ENCODE measurements at regions not wholly inside any gene's neighbourhood (a gene's known extent, or its start where the extent isn't known, plus 50 kb on each side); places are given as distances from the start of the nearest gene placed in this dataset.
"Not testable (repeated sequence)": the region's sequence is repeated elsewhere in the genome, so short reads cannot be mapped to it uniquely, and the experiment has no call there.

DNA sequence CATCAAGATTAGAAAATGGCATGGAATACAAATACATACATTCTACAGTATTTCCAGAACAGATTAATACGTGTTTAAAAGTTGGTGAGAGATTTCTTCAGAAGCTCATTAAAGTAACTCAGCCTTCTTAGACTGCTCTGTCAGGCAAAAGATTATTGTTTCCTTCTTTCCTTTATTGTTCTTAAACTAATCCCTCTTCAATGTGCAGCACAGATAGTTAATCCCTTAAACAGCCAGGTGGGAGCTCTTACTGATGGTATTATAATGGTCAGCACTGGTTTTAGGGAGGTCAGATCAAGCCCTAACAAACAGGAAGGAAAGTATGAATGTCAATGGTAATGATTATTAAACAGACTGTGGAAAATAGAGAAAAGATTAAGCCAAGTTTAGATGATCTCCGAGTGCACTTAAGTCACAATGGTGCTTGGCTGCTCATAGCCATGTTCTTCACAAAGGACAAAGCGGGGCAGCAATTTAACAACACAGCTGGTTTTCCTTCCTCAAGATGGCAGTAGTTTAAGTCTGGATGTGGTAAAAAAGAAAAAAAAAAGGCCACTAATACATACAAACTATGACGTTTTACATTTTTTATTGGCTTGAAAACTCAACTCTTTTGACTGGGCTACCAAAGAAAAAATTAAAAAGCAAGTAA lies 992.6 kb downstream of the PCDH9 start:
- DNase-seq: no peak

DNA sequence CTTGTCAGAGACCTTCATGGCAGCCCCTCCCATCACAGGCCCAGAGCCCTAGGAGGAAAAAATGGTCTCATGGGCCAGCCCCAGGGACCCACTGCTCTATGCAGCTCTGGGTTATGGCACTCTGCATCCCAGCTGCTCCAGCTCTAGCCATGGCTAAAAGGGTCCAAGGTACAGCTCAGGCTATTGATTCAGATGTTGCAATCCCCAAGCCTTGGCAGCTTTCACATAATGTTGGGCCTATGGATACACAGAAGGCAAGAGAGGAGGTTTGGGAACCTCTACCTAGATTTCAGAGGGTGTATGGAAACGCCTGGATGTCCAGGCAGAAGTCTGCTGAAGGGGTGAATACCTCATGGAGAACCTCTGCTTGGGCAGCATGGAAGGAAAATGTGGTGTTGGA lies 996.0 kb downstream of the PCDH9 start:
- no peak for DNase-seq

DNA sequence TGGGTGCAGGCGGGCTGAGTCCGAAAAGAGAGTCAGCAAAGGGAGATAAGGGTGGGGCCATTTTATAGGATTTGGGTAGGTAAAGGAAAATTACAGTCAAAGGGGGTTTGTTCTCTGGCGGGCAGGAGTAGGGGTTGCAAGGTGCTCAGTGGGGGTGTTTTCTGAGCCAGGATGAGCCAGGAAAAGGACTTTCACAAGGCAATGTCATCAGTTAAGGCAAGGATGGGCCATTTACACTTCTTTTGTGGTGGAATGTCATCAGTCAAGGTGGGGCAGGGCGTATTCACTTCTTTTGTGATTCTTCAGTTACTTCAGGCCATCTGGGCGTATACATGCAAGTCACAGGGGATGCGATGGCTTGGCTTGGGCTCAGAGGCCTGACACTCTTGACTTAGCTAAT lies 998.2 kb downstream of the PCDH9 start:
- not testable (repeated sequence) for DNase-seq

DNA sequence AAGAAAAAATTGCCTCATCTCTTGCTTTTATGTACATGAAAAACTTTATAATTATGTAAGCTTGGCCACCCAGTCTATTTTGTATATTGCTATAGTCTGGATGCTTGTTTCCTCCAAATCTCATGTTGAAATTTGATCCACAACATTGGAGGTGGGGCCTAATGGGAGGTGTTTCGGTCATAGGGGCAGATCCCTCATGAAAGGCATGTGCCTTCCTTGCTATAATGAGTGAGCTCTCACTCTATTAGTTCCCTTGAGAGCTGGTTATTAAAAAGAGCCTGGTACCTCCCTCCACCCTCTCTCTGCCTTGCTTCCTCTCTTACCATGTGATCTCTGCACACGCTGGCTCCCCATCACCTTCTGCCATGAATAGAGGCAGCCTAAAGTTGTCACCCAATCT lies 1005.1 kb downstream of the PCDH9 start:
- DNase-seq: no peak

DNA sequence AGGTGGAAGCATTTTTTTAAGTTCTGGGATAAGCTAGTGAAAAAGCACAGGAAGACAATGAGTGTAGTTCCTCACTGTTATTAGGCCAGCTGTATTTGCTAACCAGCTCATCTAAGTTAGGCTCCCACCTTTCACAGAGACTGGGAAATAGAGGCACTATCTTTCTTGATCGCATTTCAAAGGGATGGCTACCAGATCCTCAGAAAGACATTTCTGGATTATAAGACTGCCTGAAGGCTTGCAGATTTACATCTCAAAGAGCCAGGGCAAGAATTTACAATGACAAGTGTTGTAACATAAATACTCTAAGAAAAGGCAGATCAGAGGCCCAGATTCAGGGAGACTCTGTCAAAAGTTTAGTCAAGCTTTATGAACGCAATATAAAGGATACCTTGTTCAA lies 1005.5 kb downstream of the PCDH9 start:
- no peak for DNase-seq

DNA sequence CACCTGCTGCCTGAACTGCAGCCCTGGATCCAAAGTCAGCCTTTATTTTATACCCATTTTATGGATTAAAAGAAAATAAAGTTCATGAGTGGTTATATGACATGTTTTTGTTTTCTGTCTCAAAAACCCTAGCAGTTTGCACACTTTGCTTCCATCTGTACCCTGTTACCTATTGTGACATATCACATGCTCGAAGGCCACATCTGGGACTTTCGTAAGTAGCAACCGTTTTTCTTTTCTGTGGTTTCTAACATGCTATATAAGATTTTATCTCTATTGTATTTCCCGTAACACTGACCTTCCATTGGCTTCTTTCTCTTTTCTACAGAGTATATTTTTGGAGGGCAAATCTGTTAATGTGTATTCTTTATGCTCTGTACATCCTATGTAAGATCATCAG lies 1007.2 kb downstream of the PCDH9 start:
- DNase-seq: no peak

DNA sequence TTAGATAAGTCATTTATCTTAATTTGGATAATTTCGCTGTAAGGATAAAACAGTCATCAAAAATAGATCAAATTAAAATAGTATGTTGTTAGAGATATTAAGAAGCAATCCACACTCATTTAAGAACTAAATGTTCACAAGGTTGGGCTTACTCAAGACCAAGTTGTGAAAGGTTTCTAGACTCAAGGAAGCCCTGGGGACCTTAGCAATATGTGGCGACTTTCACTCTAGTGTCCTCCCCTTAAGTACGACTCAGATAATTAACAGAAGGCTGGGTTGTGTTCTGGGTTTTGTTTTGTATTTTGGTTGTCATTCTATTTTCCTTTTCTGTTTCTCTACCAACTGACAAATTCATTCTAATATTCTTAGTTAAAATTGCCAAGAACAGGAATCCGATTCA lies 1008.0 kb downstream of the PCDH9 start:
- no peak for DNase-seq

DNA sequence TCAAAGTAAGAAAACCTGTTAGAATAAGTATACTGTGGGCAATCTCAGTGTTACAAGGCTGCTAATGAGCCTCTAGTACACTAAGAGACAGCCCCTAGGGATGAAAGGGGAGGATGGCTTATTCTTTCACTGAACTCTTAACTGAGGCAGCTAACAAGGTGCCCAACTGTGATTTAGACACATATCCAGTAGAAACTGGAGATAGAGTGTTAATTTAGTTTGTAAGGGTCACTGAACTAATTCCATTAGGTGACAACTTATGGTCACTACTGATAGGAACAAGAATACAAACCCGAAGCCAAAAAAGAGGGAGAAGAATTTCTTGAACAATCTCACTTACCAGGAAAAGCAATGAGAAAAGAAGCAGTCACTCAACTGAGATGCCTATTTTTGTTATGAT lies 1010.6 kb downstream of the PCDH9 start:
- DNase-seq: no peak

DNA sequence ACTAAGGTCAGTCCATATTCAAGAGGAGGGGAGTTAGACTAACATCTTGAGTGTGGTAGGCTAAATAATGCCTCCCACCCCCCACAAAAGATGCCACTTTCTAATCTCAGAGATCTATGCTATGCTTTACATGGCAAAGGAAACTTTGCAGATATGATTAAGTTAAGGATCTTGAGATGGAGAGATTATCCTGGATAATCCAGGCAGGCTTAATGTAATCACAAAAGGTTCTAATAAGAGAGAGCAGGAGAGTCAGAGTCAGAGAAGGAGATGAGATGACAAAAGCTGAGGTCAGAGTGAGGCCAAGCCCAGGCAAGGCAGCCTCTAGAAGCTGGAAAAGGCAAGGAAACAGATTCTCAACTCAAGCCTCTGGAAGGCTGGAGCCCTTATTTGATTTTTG lies 1011.6 kb downstream of the PCDH9 start:
- no peak for DNase-seq

DNA sequence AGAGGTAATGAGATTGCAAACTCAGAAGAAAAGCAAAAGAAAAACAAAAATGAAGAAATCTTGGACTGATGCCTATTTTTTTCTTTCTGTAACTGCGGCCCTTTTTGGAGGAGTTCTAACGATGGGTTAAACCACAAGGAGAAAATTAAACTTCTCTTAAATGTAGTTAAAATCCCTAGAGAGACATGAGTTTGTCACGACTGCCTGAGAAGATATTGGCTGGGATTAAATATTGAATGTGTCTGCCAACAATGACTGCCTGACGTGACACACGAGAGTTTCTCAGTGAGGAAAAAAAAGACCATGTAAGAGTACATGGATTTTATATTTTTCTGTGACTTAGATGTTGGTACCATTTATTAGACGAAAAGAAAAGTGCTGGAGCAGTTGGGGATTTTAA lies 1013.4 kb downstream of the PCDH9 start:
- no peak for DNase-seq

DNA sequence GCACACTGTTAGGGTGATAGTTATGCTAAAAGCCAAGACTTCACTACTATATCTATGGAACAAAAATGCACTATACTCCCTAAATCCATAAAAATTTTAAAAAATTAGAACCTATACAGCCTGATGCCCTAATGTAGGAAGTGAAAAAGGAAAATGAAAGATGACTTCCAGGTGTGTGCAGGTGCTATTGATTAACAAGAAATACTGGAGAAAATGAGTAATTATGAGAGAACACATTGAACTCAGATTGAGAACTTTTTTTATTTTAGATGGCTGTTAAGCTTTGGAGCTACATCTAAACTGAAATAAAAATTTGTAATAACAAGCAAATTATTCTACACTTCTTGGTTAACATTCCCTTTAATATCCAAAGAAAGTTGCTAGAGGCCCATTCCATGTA lies 1015.7 kb downstream of the PCDH9 start:
- no peak for DNase-seq

DNA sequence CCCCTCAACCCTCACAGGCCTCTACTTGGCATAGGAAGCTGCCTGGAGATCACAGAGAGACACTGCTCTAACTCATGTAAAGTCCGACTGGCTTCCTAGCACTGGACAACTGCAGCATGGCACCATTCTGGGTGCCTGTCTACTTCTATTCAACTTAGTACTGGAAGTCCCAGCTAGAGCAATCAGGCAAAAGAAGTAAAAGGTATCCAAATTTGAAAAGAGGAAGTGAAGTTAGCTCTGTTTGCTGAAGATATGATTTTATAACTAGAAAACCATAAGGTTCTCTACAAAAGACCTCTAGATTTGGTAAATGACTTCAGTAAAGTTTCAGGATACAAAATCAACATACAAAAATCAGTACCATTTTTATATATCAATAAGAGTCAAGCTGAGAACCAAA lies 1017.6 kb downstream of the PCDH9 start:
- no peak for DNase-seq

DNA sequence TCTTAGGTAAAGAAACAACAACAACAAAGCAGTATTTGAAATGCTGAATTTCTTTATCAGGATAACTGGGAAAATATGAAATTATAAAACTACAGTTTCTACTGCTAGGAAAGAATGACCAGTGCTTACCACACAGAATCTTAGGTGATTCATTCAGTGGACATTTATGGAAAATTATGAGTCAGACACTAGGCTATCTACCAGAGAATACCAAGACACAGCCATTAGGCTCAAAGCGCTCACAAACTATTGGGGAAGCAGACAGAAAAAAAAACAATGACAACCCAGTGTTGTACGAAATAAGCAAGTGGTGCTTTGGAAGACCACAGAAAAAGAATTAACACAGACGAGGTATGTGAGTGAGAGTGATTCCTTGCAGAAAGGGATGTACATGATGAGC lies 1019.5 kb downstream of the PCDH9 start:
- no peak for DNase-seq

DNA sequence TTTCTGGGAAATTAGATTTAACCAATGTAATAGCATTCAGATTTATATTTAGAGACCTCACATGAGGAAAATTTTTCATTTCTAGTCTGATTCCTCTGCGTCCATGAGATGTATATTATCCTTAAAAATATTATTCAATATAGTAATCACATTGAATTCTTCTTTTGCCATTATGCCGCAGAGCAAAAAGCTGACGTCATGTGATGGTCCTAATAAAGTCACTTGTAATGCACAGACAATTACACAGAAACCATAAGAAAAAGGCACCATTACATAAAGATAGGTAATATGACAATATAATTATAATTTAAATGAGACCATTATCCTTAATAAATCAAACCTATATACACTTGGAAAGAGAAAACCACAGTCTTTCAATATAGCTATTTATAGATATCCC lies 1021.5 kb downstream of the PCDH9 start:
- no peak for DNase-seq

DNA sequence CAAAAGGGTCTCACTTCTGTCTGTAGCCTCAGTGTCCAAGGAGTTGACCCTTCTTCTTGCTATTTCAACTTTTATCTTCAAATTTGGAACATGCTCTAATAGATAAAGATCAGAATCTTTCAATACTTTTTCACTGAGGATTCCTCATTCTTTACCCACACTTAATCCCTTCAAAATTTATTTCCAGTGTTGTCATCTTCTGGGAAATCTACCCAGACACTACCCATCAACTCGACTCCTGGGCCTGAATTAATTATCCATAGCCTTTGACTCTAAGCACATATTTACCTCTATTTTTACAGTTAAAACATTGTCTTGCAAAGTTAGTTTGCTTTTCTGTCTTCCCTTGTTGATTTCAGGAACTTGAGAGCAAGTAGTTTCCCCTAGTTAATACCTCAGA lies 1022.5 kb downstream of the PCDH9 start:
- DNase-seq: no peak

DNA sequence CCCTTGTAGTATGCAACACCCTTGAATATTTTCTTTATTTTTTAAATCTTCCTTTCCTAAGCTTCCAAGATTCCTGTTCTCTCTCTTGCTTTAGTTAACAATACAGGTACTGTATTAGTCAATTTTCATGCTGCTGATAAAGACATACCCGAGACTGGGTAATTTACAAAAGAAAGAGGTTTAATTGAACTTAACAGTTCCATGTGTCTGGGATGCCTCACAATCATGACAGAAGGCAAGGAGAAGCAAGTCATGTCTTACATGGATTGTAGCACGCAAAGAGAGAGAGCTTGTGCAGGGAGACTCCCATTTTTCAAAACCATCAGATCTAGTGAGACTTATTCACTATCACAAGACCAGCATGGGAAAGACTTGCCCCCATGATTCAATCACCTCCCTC lies 1024.3 kb downstream of the PCDH9 start:
- no peak for DNase-seq

DNA sequence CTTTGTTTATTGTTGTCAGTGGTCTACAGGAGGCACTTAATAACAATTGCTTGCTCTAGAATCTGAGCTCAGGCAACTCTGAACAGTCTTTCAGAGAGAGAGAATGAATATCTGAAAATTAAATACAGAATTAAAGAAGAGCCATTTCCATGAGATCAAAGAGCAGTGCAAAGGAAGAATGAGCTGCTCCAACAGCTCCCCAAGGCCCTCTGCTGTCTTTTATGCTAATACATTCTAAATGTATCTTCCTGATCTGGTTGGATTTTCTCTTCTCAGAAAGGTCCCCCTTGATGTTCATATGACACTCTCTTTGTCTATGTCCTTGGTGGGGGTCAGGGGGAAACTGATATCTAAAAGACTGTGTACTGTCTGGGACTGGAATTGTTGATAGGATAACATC lies 1029.6 kb downstream of the PCDH9 start:
- no peak for DNase-seq

DNA sequence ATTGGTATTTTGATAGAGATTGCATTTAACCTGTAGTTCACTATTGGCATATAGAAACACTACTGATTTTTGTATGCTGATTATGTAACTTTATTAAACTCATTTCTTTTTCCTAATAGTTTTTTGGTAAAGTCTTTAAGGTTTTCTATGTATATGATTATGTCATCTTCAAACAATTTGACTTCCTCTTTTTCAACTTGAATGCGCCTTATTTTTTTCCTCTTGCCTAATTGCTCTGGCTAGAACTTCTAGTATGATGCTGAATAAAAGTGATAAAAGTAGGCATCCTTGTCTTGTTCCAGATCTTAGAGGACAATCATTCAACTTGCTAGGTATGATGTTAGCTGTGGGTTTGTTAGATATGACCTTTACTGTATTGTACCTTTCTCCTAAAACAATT lies 1034.9 kb downstream of the PCDH9 start:
- no peak for DNase-seq

DNA sequence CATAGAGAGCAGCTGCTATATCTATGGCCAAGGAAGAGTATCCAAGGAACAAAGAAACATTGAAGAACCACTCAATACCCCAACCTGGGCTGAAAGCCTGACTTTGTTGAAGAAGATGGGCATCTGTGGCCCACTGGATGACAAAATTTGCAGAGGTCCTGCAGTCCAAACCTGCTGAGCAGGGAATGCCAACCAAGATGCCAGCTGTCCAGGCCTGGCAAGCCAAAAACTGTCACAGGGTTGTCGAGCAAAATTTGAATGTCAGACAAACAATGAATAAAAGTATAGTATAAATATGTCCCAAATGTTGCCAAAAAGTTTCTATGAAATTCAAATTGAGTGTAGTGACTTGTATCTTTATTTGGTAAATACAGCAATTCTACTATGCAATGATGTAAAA lies 1040.2 kb downstream of the PCDH9 start:
- DNase-seq: peak in 1 of 2 experiments; percentile 0

DNA sequence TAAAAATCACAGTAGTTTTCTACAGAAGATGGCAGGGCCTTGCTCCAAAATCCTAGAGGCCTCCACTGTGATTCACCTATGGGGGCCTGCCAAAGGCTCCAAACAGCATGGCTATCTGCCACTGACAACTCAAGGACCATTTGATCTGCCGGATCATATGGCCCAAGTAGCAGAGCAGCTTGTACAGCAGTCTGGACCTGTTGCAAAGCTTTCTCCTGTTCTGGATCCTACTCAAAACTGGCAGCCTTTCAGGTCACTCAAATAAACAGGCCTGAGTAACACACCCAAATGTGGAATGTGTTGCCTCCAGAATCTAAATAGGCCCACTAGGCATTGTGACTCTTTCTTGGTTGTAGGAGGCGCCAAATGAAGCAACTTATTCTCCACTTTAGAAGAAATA lies 1049.3 kb downstream of the PCDH9 start:
- peak; percentile 17 to 69 for DNase-seq

DNA sequence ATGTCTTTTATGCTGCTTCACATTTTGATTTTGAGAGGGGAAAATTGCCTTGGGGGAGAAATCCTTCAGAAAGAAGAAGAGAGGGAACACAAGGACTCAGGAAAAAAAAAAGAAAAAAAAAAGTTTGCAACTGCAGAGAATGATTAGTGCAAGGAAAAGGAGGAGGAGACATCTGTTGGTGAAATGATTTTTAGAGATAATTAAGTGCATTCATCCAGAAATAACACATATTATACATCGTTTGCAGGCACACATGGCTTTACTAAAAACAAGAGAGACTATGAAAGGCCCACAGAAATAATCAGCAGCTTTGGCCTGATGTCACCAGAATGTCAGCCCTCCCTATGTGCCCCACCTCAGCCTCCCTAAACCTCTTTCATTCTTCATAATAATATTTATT lies 1058.2 kb downstream of the PCDH9 start:
- peak in 1 of 2 experiments; percentile 6 for DNase-seq

DNA sequence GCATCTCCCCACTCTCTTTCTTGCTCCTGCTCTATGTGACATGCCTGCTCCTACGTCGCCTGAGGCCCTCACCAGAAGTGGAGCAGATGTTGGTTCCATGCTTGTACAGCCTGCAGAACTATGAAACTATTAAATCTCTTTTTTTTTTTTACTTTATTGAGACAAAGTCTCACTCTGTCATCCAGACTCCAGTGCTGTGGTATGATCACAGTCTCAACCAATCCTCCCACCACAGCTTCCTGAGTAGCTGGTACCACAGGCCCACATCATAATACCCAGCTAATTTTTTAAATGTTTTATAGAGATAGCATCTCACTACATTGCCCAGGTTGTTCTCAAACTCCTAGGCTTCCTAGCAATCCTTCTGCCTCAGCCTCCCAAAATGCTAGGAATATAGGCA lies 1067.7 kb downstream of the PCDH9 start:
- no peak for DNase-seq

DNA sequence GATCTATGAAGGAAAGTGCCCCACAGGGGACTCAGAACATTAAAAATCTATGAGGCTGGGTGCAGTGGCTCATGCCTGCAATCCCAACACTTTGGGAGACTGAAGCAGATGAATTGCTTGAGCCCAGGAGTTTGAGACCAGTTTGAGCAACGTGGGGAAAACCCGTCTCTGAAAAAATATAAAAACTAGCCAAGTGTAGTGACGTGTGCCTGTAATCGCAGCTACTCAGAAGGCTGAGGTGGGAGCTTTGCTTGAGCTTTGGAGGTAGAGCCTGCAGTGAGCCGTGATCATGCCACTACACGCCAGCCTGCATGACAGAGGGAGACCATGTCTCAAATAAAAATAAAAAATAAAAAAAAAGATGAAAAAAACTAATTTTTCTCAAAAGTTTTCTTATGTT lies 1070.6 kb downstream of the PCDH9 start:
- no peak for DNase-seq

DNA sequence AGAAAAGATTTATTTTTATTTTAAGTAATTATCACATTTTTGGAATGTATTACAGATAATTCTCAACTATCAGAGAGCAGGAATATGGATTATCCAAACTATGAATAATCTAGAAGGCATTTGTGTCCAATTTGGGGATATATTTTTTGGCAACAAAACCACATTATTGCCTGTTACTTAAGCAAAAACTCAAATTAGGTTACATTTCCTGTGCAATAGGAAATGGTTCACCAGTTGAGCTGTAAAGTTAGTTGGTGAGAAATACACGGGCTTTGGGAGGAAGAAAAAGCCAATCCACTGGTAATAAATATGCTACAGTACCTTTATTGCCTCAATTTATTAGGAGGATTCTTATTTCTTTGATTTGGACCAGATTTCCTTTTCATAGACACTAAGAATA lies 1075.2 kb downstream of the PCDH9 start:
- DNase-seq: no peak

DNA sequence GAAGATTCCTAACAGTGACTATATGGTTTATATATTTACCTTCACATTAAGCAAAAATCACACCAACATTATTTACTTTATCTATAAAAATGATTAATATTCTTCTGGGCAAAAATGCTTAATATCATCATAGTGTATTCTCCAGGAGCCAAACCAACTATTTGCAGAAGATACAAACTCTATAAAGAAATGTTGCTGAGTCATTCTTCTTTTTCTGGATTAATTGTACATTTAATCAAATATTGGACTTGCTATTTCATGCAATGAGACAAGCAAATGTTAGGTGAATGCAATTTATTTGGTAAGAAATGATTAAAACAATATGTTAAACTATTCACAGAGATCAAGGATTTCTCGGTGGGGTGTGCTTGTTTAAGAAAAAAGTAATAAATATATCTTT lies 1075.8 kb downstream of the PCDH9 start:
- no peak for DNase-seq

DNA sequence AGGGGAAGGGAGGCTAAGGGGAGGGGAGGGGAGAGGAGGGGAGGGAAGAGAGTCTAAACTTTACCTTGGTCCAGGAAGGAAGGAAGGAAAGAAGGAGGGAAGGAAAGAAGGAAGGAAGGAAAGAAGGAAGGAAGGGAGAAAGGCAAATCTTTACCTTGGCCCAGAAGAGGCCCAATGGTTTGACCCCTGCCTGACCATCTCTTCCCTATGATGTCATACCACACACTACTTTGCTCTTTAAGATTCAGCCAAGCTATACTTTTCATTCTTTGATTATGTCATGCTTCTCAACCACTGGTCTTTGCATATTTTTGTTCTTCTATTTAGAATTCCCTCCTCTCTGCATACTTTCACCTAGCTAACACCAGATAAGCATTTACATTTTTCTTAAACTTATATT lies 1077.5 kb downstream of the PCDH9 start:
- DNase-seq: no peak

Measured in NCI-H446 (cell line).